ENCODE measurements at regions not wholly inside any gene's neighbourhood (a gene's known extent, or its start where the extent isn't known, plus 50 kb on each side); places are given as distances from the start of the nearest gene placed in this dataset.

DNA sequence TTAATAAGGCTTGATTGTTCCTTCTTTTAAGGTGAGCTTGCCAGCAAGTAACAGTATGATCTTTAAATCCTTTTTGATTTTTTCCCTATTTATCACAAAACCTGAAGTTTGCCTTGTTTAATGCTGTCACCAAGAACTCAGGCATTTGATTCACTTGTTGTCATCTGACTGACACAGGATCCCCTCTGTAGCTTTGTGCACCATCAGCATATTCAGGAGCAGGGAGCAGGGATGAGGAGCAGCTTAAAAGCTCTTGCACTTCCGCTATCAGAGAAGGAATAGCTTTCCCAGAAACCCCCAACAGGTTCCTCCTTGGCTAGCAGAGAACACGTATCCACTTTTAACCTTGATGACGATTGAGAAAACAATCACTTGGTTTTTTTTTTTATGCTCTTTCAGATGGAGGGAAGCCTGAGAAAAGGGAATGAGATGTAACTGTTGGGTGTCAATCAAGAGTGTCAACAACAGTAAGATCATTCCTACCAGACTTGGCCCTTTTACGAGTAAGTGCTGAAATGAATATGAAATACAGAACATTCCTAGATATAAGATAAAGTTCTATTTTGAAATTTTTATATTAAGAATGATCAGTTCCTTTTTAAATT, 433.1 kb upstream of the CDH18 start (continued):
- TF ChIP-seq ZSCAN4 (tag by site-specific recombination; IDR thresholded peaks at IDR 0.05) (no peak), GFI1B (tag by site-specific recombination; IDR thresholded peaks at IDR 0.05) (no peak)
